IPS-15b (cell line): ENCODE measurements at regions not wholly inside any gene's neighbourhood (a gene's known extent, or its start where the extent isn't known, plus 50 kb on each side); places are given as distances from the start of the nearest gene placed in this dataset.
A peak's percentile ranks its signal among the peaks of the same experiment; 100 is the strongest.

Experiments used
- H3K27me3 ChIP-seq: one replicate; pipeline ENCODE4 v1.6.1; 2013; ENCODE audit warnings: low read length; ENCODE audit not compliant: control insufficient read depth, insufficient read depth
- H3K36me3 ChIP-seq: one replicate; pipeline ENCODE4 v1.6.1; 2013; ENCODE audit warnings: low read length; ENCODE audit not compliant: control insufficient read depth, insufficient read depth
- H3K4me1 ChIP-seq: one replicate; pipeline ENCODE4 v1.6.1; 2013; ENCODE audit warnings: mild to moderate bottlenecking, low read length; ENCODE audit not compliant: control insufficient read depth, insufficient read depth
- H3K4me3 ChIP-seq: one replicate; pipeline ENCODE4 v1.5.1; 2013; ENCODE audit warnings: low read depth, low read length
- H3K9ac ChIP-seq: one replicate; pipeline ENCODE4 v1.6.1; 2013; ENCODE audit warnings: low read depth, mild to moderate bottlenecking, low read length
- H3K9me3 ChIP-seq: one replicate; pipeline ENCODE4 v1.6.1; 2013; ENCODE audit warnings: mild to moderate bottlenecking, low read length; ENCODE audit not compliant: control insufficient read depth, insufficient read depth

GRCh38 chr14:96737881-96738280 lies 59.3 kb upstream of the VRK1 start:
- Histone ChIP-seq H3K4me1 (peaks cover 25% of the 10 kb centered on the region), H3K27me3 (peaks cover 3% of the 10 kb centered on the region)

GRCh38 chr14:96739200-96739910 lies 57.8 kb upstream of the VRK1 start:
- Histone ChIP-seq H3K27me3 (peaks cover 5% of the 10 kb centered on the region), H3K4me3 (no peak overlapping the region), H3K9ac (no peak overlapping the region), H3K36me3 (no peaks in the 10 kb centered on the region), H3K9me3 (no peaks in the 10 kb centered on the region), H3K4me1 (peaks cover 25% of the 10 kb centered on the region)

More at GRCh38 chr14:96737881-96738280, 59.3 kb upstream of the VRK1 start:
- Histone ChIP-seq H3K36me3 (no peaks in the 10 kb centered on the region), H3K9ac (no peak overlapping the region), H3K9me3 (no peaks in the 10 kb centered on the region), H3K4me3 (no peak overlapping the region)

- Histone ChIP-seq H3K4me1 (peaks cover 25% of the 10 kb centered on the region), H3K36me3 (no peaks in the 10 kb centered on the region), H3K9ac (no peak overlapping the region), H3K4me3 (peak overlapping the region; percentile 61), H3K27me3 (peaks cover 5% of the 10 kb centered on the region), H3K9me3 (no peaks in the 10 kb centered on the region)
Observed at GRCh38 chr14:96741151-96741977, 55.8 kb upstream of the VRK1 start.

GRCh38 chr14:96744262-96744661 lies 52.9 kb upstream of the VRK1 start:
- H3K27me3 ChIP-seq, result peaks cover 5% of the 10 kb centered on the region
- no peak overlapping the region for H3K9ac ChIP-seq
- H3K36me3 ChIP-seq, result no peaks in the 10 kb centered on the region
- no peaks in the 10 kb centered on the region for H3K9me3 ChIP-seq
- H3K4me1 ChIP-seq, result peaks cover 7% of the 10 kb centered on the region
- no peak overlapping the region for H3K4me3 ChIP-seq

GRCh38 chr14:96745500-96746051 lies 51.6 kb upstream of the VRK1 start:
- Histone ChIP-seq H3K4me1 (peaks cover 1% of the 10 kb centered on the region), H3K4me3 (no peak overlapping the region), H3K27me3 (peaks cover 5% of the 10 kb centered on the region), H3K36me3 (no peaks in the 10 kb centered on the region), H3K9ac (no peak overlapping the region), H3K9me3 (no peaks in the 10 kb centered on the region)

DNA sequence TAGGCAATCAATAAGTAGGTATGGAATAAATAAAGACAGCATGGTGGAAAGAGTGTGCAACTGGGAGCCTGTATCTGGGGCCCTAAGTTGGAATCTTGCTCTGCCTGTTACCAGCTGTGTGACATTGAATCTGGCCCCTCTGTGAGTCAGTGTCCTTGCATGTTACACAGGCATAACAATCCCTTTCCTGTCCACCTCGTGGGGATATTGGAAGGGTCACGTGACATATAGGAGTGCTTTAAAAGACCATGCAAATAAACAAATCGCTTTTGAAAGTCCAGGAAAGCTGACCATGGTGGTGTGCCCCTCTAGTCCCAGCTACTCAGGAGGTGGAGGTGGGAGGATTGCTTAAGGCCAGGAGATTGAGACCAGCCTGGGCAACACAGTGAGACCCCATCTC lies 51.1 kb upstream of the VRK1 start:
- Histone ChIP-seq H3K9me3 (no peaks in the 10 kb centered on the region), H3K9ac (no peak overlapping the region), H3K4me1 (no peaks in the 10 kb centered on the region), H3K4me3 (no peak overlapping the region), H3K36me3 (no peaks in the 10 kb centered on the region), H3K27me3 (peaks cover 5% of the 10 kb centered on the region)

GRCh38 chr14:96747006-96747405 lies 50.2 kb upstream of the VRK1 start:
- H3K27me3 ChIP-seq, result peaks cover 3% of the 10 kb centered on the region
- H3K4me3 ChIP-seq, result no peak overlapping the region
- no peaks in the 10 kb centered on the region for H3K9me3 ChIP-seq
- H3K9ac ChIP-seq, result no peak overlapping the region
- H3K4me1 ChIP-seq, result no peaks in the 10 kb centered on the region
- no peaks in the 10 kb centered on the region for H3K36me3 ChIP-seq
